ENCODE measurements at regions not wholly inside any gene's neighbourhood (a gene's known extent, or its start where the extent isn't known, plus 50 kb on each side); places are given as distances from the start of the nearest gene placed in this dataset.

DNA sequence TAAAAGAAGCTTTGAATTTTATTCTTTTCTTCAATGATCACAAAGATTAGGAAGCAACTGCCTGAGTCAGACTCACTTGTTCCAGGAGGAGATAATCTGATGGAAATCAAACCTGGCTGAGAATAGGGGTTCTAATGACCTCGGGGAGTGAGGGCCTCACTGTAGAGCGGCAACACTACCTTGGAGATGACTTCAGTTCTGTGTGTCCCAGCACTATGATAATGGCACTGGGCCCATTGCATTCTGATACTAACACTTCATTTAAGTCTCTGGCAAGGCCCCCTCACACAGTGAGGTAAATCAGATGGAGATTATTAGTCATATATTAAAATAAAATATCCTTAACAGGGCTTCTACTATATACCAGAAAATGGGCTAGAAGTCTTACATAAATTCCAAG, 233.3 kb upstream of the EGLN3 start:
- in situ Hi-C loops (cut with HindIII; ENCODE audit: low sequenced_read_pairs) = no loop called here
- H3K4me3 ChIP-seq (ENCODE audit: low read depth, low read length) = no peak overlapping the region
- TF ChIP-seq, protein P1, sequence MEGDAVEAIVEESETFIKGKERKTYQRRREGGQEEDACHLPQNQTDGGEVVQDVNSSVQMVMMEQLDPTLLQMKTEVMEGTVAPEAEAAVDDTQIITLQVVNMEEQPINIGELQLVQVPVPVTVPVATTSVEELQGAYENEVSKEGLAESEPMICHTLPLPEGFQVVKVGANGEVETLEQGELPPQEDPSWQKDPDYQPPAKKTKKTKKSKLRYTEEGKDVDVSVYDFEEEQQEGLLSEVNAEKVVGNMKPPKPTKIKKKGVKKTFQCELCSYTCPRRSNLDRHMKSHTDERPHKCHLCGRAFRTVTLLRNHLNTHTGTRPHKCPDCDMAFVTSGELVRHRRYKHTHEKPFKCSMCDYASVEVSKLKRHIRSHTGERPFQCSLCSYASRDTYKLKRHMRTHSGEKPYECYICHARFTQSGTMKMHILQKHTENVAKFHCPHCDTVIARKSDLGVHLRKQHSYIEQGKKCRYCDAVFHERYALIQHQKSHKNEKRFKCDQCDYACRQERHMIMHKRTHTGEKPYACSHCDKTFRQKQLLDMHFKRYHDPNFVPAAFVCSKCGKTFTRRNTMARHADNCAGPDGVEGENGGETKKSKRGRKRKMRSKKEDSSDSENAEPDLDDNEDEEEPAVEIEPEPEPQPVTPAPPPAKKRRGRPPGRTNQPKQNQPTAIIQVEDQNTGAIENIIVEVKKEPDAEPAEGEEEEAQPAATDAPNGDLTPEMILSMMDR (IDR thresholded peaks at IDR 0.05; ENCODE audit: low read depth, low read length) = no peak
- DNase-seq (ENCODE audit: low read depth, low spot score) = no peak

DNA sequence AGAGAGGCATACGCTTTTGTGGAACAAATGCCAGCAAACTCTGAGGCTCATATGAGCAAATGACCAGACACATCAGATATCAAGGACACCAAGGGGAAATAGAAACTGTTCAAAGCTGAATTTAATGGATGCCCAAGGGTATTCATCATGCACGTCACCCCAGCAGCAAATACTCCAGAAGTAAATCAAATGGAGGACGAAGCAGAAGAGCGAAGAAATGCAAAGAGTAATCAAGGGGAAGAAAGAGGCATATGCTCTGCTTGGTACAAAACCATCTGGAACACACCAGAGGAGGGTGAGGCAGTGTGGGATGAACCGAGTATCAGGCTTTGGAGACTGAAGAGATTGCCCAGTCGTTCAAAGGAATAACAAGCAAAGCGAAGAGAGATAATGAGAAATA, 232.6 kb upstream of the EGLN3 start:
- DNase-seq (ENCODE audit: low read depth, low spot score) = no peak
- in situ Hi-C loops (cut with HindIII; ENCODE audit: low sequenced_read_pairs) = no loop called here
- no peak overlapping the region for H3K4me3 ChIP-seq (ENCODE audit: low read depth, low read length)
- TF ChIP-seq, protein P1 (IDR thresholded peaks at IDR 0.05; ENCODE audit: low read depth, low read length) = no peak

DNA sequence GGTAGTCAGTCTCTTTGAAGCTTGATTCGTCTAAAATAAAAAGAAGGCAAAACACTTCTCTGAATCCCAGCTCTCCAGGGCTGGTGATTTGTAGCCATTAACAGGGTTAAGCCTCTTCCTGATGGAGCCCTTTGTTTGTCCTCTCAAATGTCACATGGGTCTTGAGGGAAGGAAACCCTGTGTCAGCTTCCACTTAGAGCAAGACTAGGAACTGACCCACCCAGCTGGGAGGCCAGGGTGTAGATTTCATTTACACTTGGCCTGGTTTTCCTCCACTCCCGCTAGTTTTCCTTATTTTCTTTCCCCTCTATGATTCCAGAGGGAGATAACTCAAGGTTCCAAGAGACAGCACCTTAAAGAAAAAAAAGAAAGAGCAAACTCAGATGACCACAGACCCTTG, 230.5 kb upstream of the EGLN3 start:
- in situ Hi-C loops (cut with HindIII; ENCODE audit: low sequenced_read_pairs) = no loop called here

DNA sequence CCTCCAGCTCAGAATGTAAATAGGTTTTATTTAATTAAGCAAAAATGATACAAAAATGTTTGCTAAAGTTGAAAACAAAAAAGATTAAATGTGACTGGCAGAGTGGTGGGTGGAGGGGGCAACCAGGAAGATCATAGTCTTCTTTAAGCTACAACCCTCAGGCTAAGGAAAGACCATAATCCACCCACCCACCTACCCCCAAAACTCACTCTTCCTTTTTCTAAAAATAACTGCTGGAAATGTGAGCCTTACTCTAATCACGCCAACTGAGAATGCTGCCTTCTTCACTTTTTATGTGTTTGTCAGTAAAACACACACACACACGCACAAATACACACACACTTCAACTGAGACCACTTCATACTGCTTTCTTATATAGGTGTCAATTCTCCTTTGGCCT, 230.0 kb upstream of the EGLN3 start:
- H3K4me3 ChIP-seq (ENCODE audit: low read depth, low read length) = no peak overlapping the region
- TF ChIP-seq, protein P1 (IDR thresholded peaks at IDR 0.05; ENCODE audit: low read depth, low read length) = no peak
- in situ Hi-C loops (cut with HindIII; ENCODE audit: low sequenced_read_pairs) = no loop called here
- no peak for DNase-seq (ENCODE audit: low read depth, low spot score)

More for the DNA sequence above, 230.5 kb upstream of the EGLN3 start:
- TF ChIP-seq, protein P1 (IDR thresholded peaks at IDR 0.05; ENCODE audit: low read depth, low read length) = no peak
- H3K4me3 ChIP-seq (ENCODE audit: low read depth, low read length) = no peak overlapping the region
- DNase-seq (ENCODE audit: low read depth, low spot score) = no peak

DNA sequence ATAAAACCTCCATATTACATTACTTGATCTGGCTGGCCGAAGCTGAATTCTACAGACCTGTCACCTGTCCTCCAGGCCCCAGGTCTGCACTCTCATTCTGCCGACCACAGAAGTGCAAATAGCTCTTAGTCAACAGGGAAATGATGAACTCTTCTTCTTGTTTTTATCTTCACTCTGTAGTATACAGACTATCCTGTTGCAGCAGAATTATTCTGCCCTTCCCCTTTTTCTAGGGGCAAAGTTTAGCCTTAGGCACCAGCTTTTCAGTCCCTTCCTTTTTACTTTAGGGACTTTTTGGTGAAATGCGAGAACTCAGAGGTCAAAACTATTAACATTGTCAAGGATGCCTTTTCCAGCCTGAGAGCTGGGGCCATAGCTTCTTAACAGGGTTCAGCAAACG, 229.6 kb upstream of the EGLN3 start:
- in situ Hi-C loops (cut with HindIII; ENCODE audit: low sequenced_read_pairs) = no loop called here
- no peak for DNase-seq (ENCODE audit: low read depth, low spot score)
- TF ChIP-seq, protein P1 (IDR thresholded peaks at IDR 0.05; ENCODE audit: low read depth, low read length) = no peak
- H3K4me3 ChIP-seq (ENCODE audit: low read depth, low read length) = no peak overlapping the region

DNA sequence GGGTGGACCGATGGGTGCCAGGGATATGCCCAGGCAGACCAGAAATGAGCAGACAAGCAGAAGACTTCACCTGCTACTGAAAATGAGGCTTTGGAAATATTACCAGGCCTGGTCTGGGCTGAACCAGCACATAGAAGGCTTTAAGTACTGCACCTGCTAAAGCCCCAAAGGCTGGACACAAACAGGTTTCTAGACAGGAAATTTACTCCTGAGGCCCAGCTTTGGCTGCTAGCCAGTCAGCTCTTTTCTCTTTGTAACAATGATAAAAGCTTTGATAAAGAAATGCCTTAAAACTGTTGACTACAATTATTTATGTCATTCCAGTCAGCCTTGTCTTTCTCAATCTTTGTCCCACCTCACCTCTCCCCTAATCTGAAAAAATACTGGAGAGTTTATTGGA, 228.9 kb upstream of the EGLN3 start:
- TF ChIP-seq, protein P1 (IDR thresholded peaks at IDR 0.05; ENCODE audit: low read depth, low read length) = no peak
- no peak for DNase-seq (ENCODE audit: low read depth, low spot score)
- in situ Hi-C loops (cut with HindIII; ENCODE audit: low sequenced_read_pairs) = no loop called here
- H3K4me3 ChIP-seq (ENCODE audit: low read depth, low read length) = no peak overlapping the region

DNA sequence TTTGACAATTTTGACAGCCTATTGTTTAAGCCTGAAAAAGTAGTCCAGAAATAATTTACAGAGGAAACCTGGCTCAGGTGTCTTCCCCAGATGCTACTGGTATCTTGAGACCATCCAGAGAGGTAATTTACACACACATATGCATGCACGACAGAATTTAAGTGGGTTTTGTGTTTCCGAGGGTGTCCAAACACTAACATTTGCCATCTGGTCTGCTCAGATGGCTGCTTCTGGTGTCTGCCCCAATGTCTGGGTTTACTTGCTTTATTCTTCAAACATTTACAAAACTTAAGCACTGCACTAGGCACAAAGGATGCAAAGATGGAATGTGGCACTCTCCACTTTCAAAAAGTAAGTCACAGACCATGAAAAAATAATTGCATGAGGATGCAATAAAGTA, 226.6 kb upstream of the EGLN3 start:
- no peak for DNase-seq (ENCODE audit: low read depth, low spot score)
- TF ChIP-seq, protein P1 (IDR thresholded peaks at IDR 0.05; ENCODE audit: low read depth, low read length) = no peak
- in situ Hi-C loops (cut with HindIII; ENCODE audit: low sequenced_read_pairs) = no loop called here
- H3K4me3 ChIP-seq (ENCODE audit: low read depth, low read length) = no peak overlapping the region
